ENCODE measurements at regions not wholly inside any gene's neighbourhood (a gene's known extent, or its start where the extent isn't known, plus 50 kb on each side); places are given as distances from the start of the nearest gene placed in this dataset.

DNA sequence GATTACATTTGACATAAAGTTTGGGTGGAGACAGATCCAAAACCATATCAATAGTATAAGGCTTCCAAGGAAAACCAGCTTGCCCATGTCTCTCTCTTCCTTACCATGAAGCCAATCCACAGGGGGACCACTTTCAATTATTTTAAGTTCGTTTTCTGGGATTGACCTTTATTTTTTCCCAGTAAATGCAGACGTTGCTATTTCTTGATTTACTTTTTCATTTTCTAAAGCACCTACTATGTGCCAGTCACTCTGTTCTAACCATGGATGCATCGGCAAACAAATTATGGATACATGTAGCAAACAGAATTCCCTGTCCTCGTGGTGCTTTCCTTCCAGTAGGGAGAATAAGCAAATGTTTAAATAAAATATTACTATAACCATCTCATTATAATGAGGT lies 65.8 kb upstream of the KCNA1 start:
- TF ChIP-seq, protein P1, sequence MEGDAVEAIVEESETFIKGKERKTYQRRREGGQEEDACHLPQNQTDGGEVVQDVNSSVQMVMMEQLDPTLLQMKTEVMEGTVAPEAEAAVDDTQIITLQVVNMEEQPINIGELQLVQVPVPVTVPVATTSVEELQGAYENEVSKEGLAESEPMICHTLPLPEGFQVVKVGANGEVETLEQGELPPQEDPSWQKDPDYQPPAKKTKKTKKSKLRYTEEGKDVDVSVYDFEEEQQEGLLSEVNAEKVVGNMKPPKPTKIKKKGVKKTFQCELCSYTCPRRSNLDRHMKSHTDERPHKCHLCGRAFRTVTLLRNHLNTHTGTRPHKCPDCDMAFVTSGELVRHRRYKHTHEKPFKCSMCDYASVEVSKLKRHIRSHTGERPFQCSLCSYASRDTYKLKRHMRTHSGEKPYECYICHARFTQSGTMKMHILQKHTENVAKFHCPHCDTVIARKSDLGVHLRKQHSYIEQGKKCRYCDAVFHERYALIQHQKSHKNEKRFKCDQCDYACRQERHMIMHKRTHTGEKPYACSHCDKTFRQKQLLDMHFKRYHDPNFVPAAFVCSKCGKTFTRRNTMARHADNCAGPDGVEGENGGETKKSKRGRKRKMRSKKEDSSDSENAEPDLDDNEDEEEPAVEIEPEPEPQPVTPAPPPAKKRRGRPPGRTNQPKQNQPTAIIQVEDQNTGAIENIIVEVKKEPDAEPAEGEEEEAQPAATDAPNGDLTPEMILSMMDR (conservative IDR thresholded peaks at IDR 0.05; ENCODE audit: low read depth, low read length), result no peak
- no peak for TF ChIP-seq EZH2 (IDR thresholded peaks at IDR 0.05; ENCODE audit: borderline replicate concordance, low read depth, low read length, poor library complexity, severe bottlenecking)

Data from A673 (cell line).